B cell (primary cell): ENCODE measurements at regions not wholly inside any gene's neighbourhood (a gene's known extent, or its start where the extent isn't known, plus 50 kb on each side); places are given as distances from the start of the nearest gene placed in this dataset.

Experiments used
- ATAC-seq: fragments of 200-7000 bp; cut with Tn5 transposase; one replicate; pipeline ENCODE4 v1.10.0; 2021; ENCODE audit warnings: low read depth, mild to moderate bottlenecking, moderate number of reproducible peaks, moderate library complexity
- CTCF ChIA-PET: fragments of 350-600 bp; sonication (Branson Sonifier 250); formaldehyde crosslinking; loops from one replicate; lab custom pipeline; 2021; ENCODE audit warnings: antibody characterized with exemption, inconsistent platforms; lab: Charles Lee
- POLR2A ChIA-PET: fragments of 350-600 bp; sonication (Branson Sonifier 250); formaldehyde crosslinking; loops from one replicate; lab custom pipeline; 2021; ENCODE audit warnings: antibody characterized with exemption; lab: Charles Lee
- DNase-seq: peaks from one replicate; pipeline ENCODE4 v3.0.0; 2013
- H2AFZ ChIP-seq: 2 replicates; pipeline ENCODE4 v1.6.1; 2012; ENCODE audit warnings: mild to moderate bottlenecking, low read depth, low read length; ENCODE audit not compliant: insufficient read depth, poor library complexity, severe bottlenecking
- H3K27ac ChIP-seq, 2 donors: 1 replicate in 1 of 2; 2 replicates in 1 of 2; pipeline ENCODE4 v1.5.1; 2012 to 2013; ENCODE audit warnings: low read length in 2 of 2, mild to moderate bottlenecking in 2 of 2, moderate library complexity in 1 of 2
- H3K27me3 ChIP-seq, 4 experiments: fragments of 200-600 bp in 1 of 4; sonication (generic) in 1 of 4; replicated peaks in 1 of 4; 1 replicate in 2 of 4; 2 replicates in 2 of 4; pipeline versions ENCODE4 v1.6.1 to v1.7.0; 2013 to 2016; ENCODE audit warnings: low read length in 3 of 4, mild to moderate bottlenecking in 2 of 4, mixed read lengths in 1 of 4, moderate library complexity in 1 of 4; ENCODE audit not compliant: insufficient read depth in 4 of 4, control insufficient read depth in 3 of 4; ENCODE audit errors: control extremely low read depth in 1 of 4
- H3K36me3 ChIP-seq, 2 experiments: replicated peaks in 1 of 2; 1 replicate in 1 of 2; 2 replicates in 1 of 2; pipeline versions ENCODE4 v1.6.1 to v1.7.1; 2013; ENCODE audit warnings: low read length in 1 of 2; ENCODE audit not compliant: insufficient read depth in 2 of 2, control insufficient read depth in 1 of 2; ENCODE audit errors: control extremely low read depth in 1 of 2, extremely low read depth in 1 of 2
- H3K4me1 ChIP-seq, 2 donors: fragments of 200-600 bp in 1 of 2; sonication (generic) in 1 of 2; 1 replicate in 1 of 2; 2 replicates in 1 of 2; pipeline versions ENCODE4 v1.5.1 to v1.6.1; 2013 to 2017; ENCODE audit warnings: low read length in 2 of 2; ENCODE audit not compliant: control insufficient read depth in 2 of 2, insufficient read depth in 2 of 2
- H3K4me2 ChIP-seq: replicated peaks from 2 replicates; pipeline ENCODE3; 2012; ENCODE audit warnings: mild to moderate bottlenecking, low read depth, low read length; ENCODE audit not compliant: poor library complexity, severe bottlenecking
- H3K4me3 ChIP-seq, 5 experiments: fragments of 200-600 bp in 1 of 5; sonication (generic) in 1 of 5; 1 replicate in 3 of 5; 2 replicates in 2 of 5; pipeline versions ENCODE4 v1.5.1 to v1.7.0; 2011 to 2016; ENCODE audit warnings: low read length in 4 of 5, mild to moderate bottlenecking in 4 of 5, low read depth in 2 of 5, control low read depth in 1 of 5, moderate library complexity in 1 of 5; ENCODE audit not compliant: insufficient read depth in 1 of 5; ENCODE audit errors: control extremely low read depth in 1 of 5, extremely low read depth in 1 of 5
- H3K79me2 ChIP-seq: fragments of 200-600 bp; sonication (generic); one replicate; pipeline ENCODE4 v1.6.0; 2016; ENCODE audit warnings: low read length; ENCODE audit not compliant: control insufficient read depth, insufficient read depth
- H3K9ac ChIP-seq: fragments of 200-600 bp; sonication (generic); 2 replicates; pipeline ENCODE4 v1.6.1; 2017; ENCODE audit warnings: mild to moderate bottlenecking, low read length, moderate library complexity
- H3K9me3 ChIP-seq, 3 donors: one replicate each; pipeline versions ENCODE4 v1.6.1 to v1.7.1; 2013; ENCODE audit warnings: low read length in 2 of 3; ENCODE audit not compliant: control insufficient read depth in 2 of 3, insufficient read depth in 1 of 3; ENCODE audit errors: control extremely low read depth in 1 of 3
- H4K20me1 ChIP-seq: 2 replicates; pipeline ENCODE4 v1.6.0; 2012; ENCODE audit warnings: mild to moderate bottlenecking, low read length; ENCODE audit not compliant: insufficient read depth, control insufficient read depth, poor library complexity, severe bottlenecking
- H3K27ac Mint-ChIP-seq: one replicate; pipeline ENCODE4 v1.8.0; 2021; ENCODE audit warnings: mixed read lengths
- H3K27me3 Mint-ChIP-seq: one replicate; pipeline ENCODE4 v1.8.0; 2021; ENCODE audit warnings: mixed read lengths
- H3K4me1 Mint-ChIP-seq: one replicate; pipeline ENCODE4 v1.8.0; 2021; ENCODE audit warnings: mixed read lengths
- H3K4me3 Mint-ChIP-seq: one replicate; pipeline ENCODE4 v1.8.0; 2021; ENCODE audit warnings: mixed read lengths
- H3K9me3 Mint-ChIP-seq: one replicate; pipeline ENCODE4 v1.8.0; 2022; ENCODE audit warnings: mixed read lengths; ENCODE audit not compliant: insufficient read depth
- EZH2 ChIP-seq: IDR thresholded peaks from 2 replicates; pipeline ENCODE4 v1.6.1; 2012; ENCODE audit warnings: borderline replicate concordance, low read depth, mild to moderate bottlenecking, moderate library complexity, low read length; ENCODE audit not compliant: insufficient read depth, poor library complexity, severe bottlenecking
- WGBS: methylation state at CpG from one replicate; pipeline ENCODE4 v1.1.5; 2013; ENCODE audit warnings: missing lambda C conversion rate; ENCODE audit not compliant: insufficient coverage; 5-methylcytosine and 5-hydroxymethylcytosine counted together
- intact Hi-C: fragments of 100-400 bp; cut with micrococcal nuclease; formaldehyde crosslinking; loops from one replicate; pipeline ENCODE4 v1.10.0; 2022
- TF ChIP-seq, protein P1 (sequence below): fragments of 200-600 bp; IDR thresholded peaks from one replicate; pipeline ENCODE4 v1.8.0; 2022; ENCODE audit warnings: antibody characterized with exemption, mild to moderate bottlenecking

GRCh38 chr4:8696369-8697127 lies 104.0 kb downstream of the CPZ start:
- peaks cover 0 to 33% (median 0%) of the 10 kb centered on the region in 3 donors for H3K9me3 ChIP-seq
- no peaks in the 10 kb centered on the region for H3K4me1 Mint-ChIP-seq
- H3K36me3 ChIP-seq, result no peaks in the 10 kb centered on the region
- ChIA-PET CTCF (no interaction called here), POLR2A (no interaction called here)
- no peak overlapping the region for H3K4me3 Mint-ChIP-seq
- WGBS, result 85% methylated on average over 9 of the region's 10 CpGs
- DNase-seq, result no peak
- intact Hi-C loops, result no loop called here
- no peak for TF ChIP-seq EZH2
- TF ChIP-seq, protein P1, sequence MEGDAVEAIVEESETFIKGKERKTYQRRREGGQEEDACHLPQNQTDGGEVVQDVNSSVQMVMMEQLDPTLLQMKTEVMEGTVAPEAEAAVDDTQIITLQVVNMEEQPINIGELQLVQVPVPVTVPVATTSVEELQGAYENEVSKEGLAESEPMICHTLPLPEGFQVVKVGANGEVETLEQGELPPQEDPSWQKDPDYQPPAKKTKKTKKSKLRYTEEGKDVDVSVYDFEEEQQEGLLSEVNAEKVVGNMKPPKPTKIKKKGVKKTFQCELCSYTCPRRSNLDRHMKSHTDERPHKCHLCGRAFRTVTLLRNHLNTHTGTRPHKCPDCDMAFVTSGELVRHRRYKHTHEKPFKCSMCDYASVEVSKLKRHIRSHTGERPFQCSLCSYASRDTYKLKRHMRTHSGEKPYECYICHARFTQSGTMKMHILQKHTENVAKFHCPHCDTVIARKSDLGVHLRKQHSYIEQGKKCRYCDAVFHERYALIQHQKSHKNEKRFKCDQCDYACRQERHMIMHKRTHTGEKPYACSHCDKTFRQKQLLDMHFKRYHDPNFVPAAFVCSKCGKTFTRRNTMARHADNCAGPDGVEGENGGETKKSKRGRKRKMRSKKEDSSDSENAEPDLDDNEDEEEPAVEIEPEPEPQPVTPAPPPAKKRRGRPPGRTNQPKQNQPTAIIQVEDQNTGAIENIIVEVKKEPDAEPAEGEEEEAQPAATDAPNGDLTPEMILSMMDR, result no peak
- H3K27ac Mint-ChIP-seq, result no peak overlapping the region
- H3K27me3 ChIP-seq, result no peaks in the 10 kb centered on the region
- no peak overlapping the region for H3K9ac ChIP-seq
- peaks cover 7% of the 10 kb centered on the region for H3K27me3 Mint-ChIP-seq
- H3K9me3 Mint-ChIP-seq, result no peaks in the 10 kb centered on the region
- no peaks in the 10 kb centered on the region for H4K20me1 ChIP-seq
- H3K4me3 ChIP-seq, result no peak overlapping the region
- no peak overlapping the region for H3K27ac ChIP-seq
- no peak overlapping the region for H2AFZ ChIP-seq
- H3K4me1 ChIP-seq, result no peaks in the 10 kb centered on the region
- no peaks in the 10 kb centered on the region for H3K79me2 ChIP-seq
- no peak overlapping the region for H3K4me2 ChIP-seq
- ATAC-seq, result no peak
